Caco-2 (cell line): ENCODE measurements at regions not wholly inside any gene's neighbourhood (a gene's known extent, or its start where the extent isn't known, plus 50 kb on each side); places are given as distances from the start of the nearest gene placed in this dataset.

Experiments
- BruUV-seq: library from RNA; stranded (reverse); fragments of 400-500 nt; replicated peaks from 2 replicates; lab custom pipeline; 2021; lab: Mats Ljungman, UMichigan
- CTCF ChIA-PET: fragments of 300-600 bp; sonication (Branson Sonifier 250); formaldehyde crosslinking; loops from one replicate; lab custom pipeline; 2022; ENCODE audit warnings: antibody characterized with exemption; lab: Charles Lee
- POLR2A ChIA-PET: fragments of 300-600 bp; sonication (Branson Sonifier 250); formaldehyde crosslinking; loops from one replicate; lab custom pipeline; 2022; ENCODE audit warnings: antibody characterized with exemption; lab: Charles Lee
- DNase-seq, 2 experiments: peaks; one replicate each; pipeline versions ENCODE4 v3.0.0 to v3.0.0-alpha.2; 2020 to 2022
- H3K27me3 ChIP-seq: replicated peaks from 2 replicates; pipeline ENCODE4 v1.6.0; 2011; ENCODE audit warnings: low read length; ENCODE audit not compliant: control insufficient read depth, insufficient read depth
- H3K36me3 ChIP-seq: 2 replicates; pipeline ENCODE4 v1.5.1; 2011; ENCODE audit warnings: low read length; ENCODE audit not compliant: control insufficient read depth, insufficient read depth
- H3K4me1 ChIP-seq: fragments of 250-450 bp; sonication (Bioruptor Pico); 2 replicates; pipeline ENCODE4 v1.5.1; 2020; ENCODE audit warnings: mild to moderate bottlenecking
- H3K4me3 ChIP-seq: 2 replicates; pipeline ENCODE4 v1.5.1; 2011; ENCODE audit warnings: low read depth, mild to moderate bottlenecking, control low read depth, low read length
- H3K9me3 ChIP-seq: fragments of 250-450 bp; sonication (Bioruptor Pico); 2 replicates; pipeline ENCODE4 v1.5.1; 2020; ENCODE audit warnings: mild to moderate bottlenecking, moderate library complexity
- H3K27ac Mint-ChIP-seq: one replicate; pipeline ENCODE4 v1.8.0; 2022; ENCODE audit warnings: mixed read lengths; ENCODE audit not compliant: unreplicated experiment
- H3K27me3 Mint-ChIP-seq: one replicate; pipeline ENCODE4 v1.8.0; 2022; ENCODE audit warnings: mixed read lengths; ENCODE audit not compliant: insufficient read depth, unreplicated experiment
- H3K36me3 Mint-ChIP-seq: one replicate; pipeline ENCODE4 v1.8.0; 2022; ENCODE audit warnings: mild to moderate bottlenecking, mixed read lengths; ENCODE audit not compliant: insufficient read depth, unreplicated experiment
- H3K4me1 Mint-ChIP-seq: one replicate; pipeline ENCODE4 v1.8.0; 2022; ENCODE audit warnings: low read depth, mixed read lengths; ENCODE audit not compliant: unreplicated experiment
- H3K4me3 Mint-ChIP-seq: one replicate; pipeline ENCODE4 v1.8.0; 2022; ENCODE audit warnings: mild to moderate bottlenecking, moderate library complexity, mixed read lengths; ENCODE audit not compliant: unreplicated experiment
- H3K9me3 Mint-ChIP-seq: one replicate; pipeline ENCODE4 v1.8.0; 2022; ENCODE audit warnings: mixed read lengths; ENCODE audit not compliant: unreplicated experiment
- CTCF ChIP-seq, 2 experiments: fragments of 200-600 bp in 1 of 2; IDR thresholded peaks; 1 replicate in 1 of 2; 2 replicates in 1 of 2; pipeline versions ENCODE4 v1.5.1 to v1.8.0; 2011 to 2022; ENCODE audit warnings: antibody characterized with exemption in 1 of 2, control low read depth in 1 of 2, inconsistent platforms in 1 of 2, low read depth in 1 of 2, low read length in 1 of 2, mild to moderate bottlenecking in 1 of 2, moderate library complexity in 1 of 2; ENCODE audit not compliant: insufficient read depth in 1 of 2, severe bottlenecking in 1 of 2, unreplicated experiment in 1 of 2
- intact Hi-C: fragments of 100-400 bp; cut with micrococcal nuclease; formaldehyde crosslinking; loops from one replicate; pipeline ENCODE4 v1.10.0; 2022; ENCODE audit not compliant: unreplicated experiment

GRCh38 chr14:48747561-48748089 is 838.6 kb downstream of the RPS29 start:
- no peaks in the 10 kb centered on the region for H3K9me3 ChIP-seq
- H3K4me3 Mint-ChIP-seq, result no peak overlapping the region
- no peaks in the 10 kb centered on the region for H3K27me3 Mint-ChIP-seq
- peaks cover 19% of the 10 kb centered on the region for H3K4me1 ChIP-seq
- no peaks in the 10 kb centered on the region for H3K27me3 ChIP-seq
- ChIA-PET POLR2A (no interaction called here), CTCF (no interaction called here)
- TF ChIP-seq CTCF (IDR thresholded peaks at IDR 0.05; ENCODE audit: insufficient read depth in 1 of 2, low read depth in 1 of 2, low read length in 1 of 2, severe bottlenecking in 1 of 2, unreplicated experiment in 1 of 2), result no peak
- H3K4me1 Mint-ChIP-seq, result peaks cover 27% of the 10 kb centered on the region
- no TSS peak for BruUV-seq
- no peak overlapping the region for H3K4me3 ChIP-seq
- peak overlapping the region; percentile 48 for H3K27ac Mint-ChIP-seq
- intact Hi-C loops, result loop anchor here (1.0 kb wide), 1 partner anchor 58 kb away; no protein-coding TSS in a partner anchor
- no peak for DNase-seq
- no peaks in the 10 kb centered on the region for H3K36me3 ChIP-seq
- no peaks in the 10 kb centered on the region for H3K9me3 Mint-ChIP-seq
- H3K36me3 Mint-ChIP-seq, result peaks cover 8% of the 10 kb centered on the region

DNA sequence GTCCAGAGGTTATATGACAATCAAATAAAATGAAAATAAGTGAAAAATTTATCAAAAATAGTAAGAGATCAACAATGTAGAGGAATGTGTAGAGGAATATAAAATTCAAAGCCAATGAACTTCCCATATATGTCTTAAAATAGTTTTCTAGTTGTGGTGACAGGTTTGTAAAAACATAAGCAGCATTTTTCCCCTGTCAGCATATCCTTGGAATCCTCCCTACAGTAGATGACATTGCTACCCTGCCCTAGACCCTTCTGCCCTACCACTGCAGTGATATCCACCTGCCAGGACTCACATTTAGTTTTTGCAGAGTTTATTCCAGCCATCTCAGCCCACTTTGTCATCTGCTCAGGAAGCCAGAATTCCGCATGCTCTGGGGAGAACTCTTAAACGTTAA is 842.0 kb downstream of the RPS29 start:
- CTCF ChIA-PET, result no interaction called here
- DNase-seq, result no peak
- no peaks in the 10 kb centered on the region for H3K9me3 Mint-ChIP-seq
- no peaks in the 10 kb centered on the region for H3K27me3 Mint-ChIP-seq
- Histone ChIP-seq H3K27me3 (no peaks in the 10 kb centered on the region), H3K36me3 (no peaks in the 10 kb centered on the region), H3K4me1 (peaks cover 15% of the 10 kb centered on the region), H3K4me3 (no peak overlapping the region), H3K9me3 (no peaks in the 10 kb centered on the region)
- no peak overlapping the region for H3K4me3 Mint-ChIP-seq
- intact Hi-C loops, result no loop called here
- no TSS peak for BruUV-seq
- no peak overlapping the region for H3K27ac Mint-ChIP-seq
- POLR2A ChIA-PET, result no interaction called here
- no peak for TF ChIP-seq CTCF (IDR thresholded peaks at IDR 0.05; ENCODE audit: insufficient read depth in 1 of 2, low read depth in 1 of 2, low read length in 1 of 2, severe bottlenecking in 1 of 2, unreplicated experiment in 1 of 2)
- peaks cover 20% of the 10 kb centered on the region for H3K4me1 Mint-ChIP-seq
- peaks cover 8% of the 10 kb centered on the region for H3K36me3 Mint-ChIP-seq

- intact Hi-C loops, result no loop called here
- no TSS peak for BruUV-seq
- H3K9me3 Mint-ChIP-seq, result peaks cover 16% of the 10 kb centered on the region
Observed at GRCh38 chr14:48738186-48738925, 847.8 kb downstream of the RPS29 start.

More at GRCh38 chr14:48738186-48738925, 847.8 kb downstream of the RPS29 start:
- Mint-ChIP-seq H3K4me1 (no peaks in the 10 kb centered on the region), H3K27ac (no peak overlapping the region), H3K4me3 (no peak overlapping the region), H3K36me3 (no peaks in the 10 kb centered on the region), H3K27me3 (no peaks in the 10 kb centered on the region)
- no peak overlapping the region for H3K4me3 ChIP-seq
- H3K9me3 ChIP-seq, result 0 out of 2 replicates have a peak, but pooled peaks cover 7% of the 10 kb centered on the region
- H3K27me3 ChIP-seq, result no peaks in the 10 kb centered on the region
- ChIA-PET CTCF (interaction anchor here (0.6 kb wide), 1 partner anchor 716 kb away, joined by 3 read pairs; no protein-coding TSS in a partner anchor), POLR2A (no interaction called here)
- no peaks in the 10 kb centered on the region for H3K36me3 ChIP-seq
- H3K4me1 ChIP-seq, result no peaks in the 10 kb centered on the region
- DNase-seq, result no peak
- no peak for TF ChIP-seq CTCF (IDR thresholded peaks at IDR 0.05; ENCODE audit: insufficient read depth in 1 of 2, low read depth in 1 of 2, low read length in 1 of 2, severe bottlenecking in 1 of 2, unreplicated experiment in 1 of 2)
